SK-N-SH treated with all-trans-retinoic acid at 6 μM for 48 hours (cell line): ENCODE measurements at regions not wholly inside any gene's neighbourhood (a gene's known extent, or its start where the extent isn't known, plus 50 kb on each side); places are given as distances from the start of the nearest gene placed in this dataset.

Experiments
- ARNTL ChIP-seq: fragments of 450-650 bp; formaldehyde crosslinking; IDR thresholded peaks from 2 replicates; pipeline ENCODE4 v1.5.0; 2020; ENCODE audit warnings: low read depth, mild to moderate bottlenecking, moderate library complexity, borderline replicate concordance
- CREB5 ChIP-seq: fragments of 250-450 bp; sonication (Bioruptor Pico); IDR thresholded peaks from 2 replicates; pipeline ENCODE4 v1.5.1; 2020; ENCODE audit warnings: low read depth, mild to moderate bottlenecking, moderate library complexity
- CSDC2 ChIP-seq: fragments of 250-450 bp; sonication (Bioruptor Pico); IDR thresholded peaks from 2 replicates; pipeline ENCODE4 v1.5.0; 2020; ENCODE audit warnings: mild to moderate bottlenecking, moderate library complexity
- ESRRG ChIP-seq: fragments of 250-450 bp; sonication (Bioruptor Pico); IDR thresholded peaks from 2 replicates; pipeline ENCODE4 v1.6.1; 2021; ENCODE audit warnings: mild to moderate bottlenecking
- GLIS3 ChIP-seq: fragments of 250-450 bp; sonication (Bioruptor Pico); IDR thresholded peaks from 2 replicates; pipeline ENCODE4 v1.5.0; 2020; ENCODE audit warnings: mild to moderate bottlenecking, moderate library complexity
- ISL1 ChIP-seq: fragments of 250-450 bp; sonication (Bioruptor Pico); IDR thresholded peaks from 2 replicates; pipeline ENCODE4 v2.1.2; 2022; ENCODE audit warnings: mild to moderate bottlenecking, moderate library complexity
- OSR1 ChIP-seq: fragments of 250-450 bp; sonication (Bioruptor Pico); IDR thresholded peaks from 2 replicates; pipeline ENCODE4 v1.8.0; 2022; ENCODE audit warnings: moderate library complexity, mild to moderate bottlenecking, inconsistent platforms
- TOX ChIP-seq: fragments of 250-450 bp; sonication (Bioruptor Pico); IDR thresholded peaks from 2 replicates; pipeline ENCODE4 v1.8.0; 2021; ENCODE audit warnings: mild to moderate bottlenecking, moderate library complexity, borderline replicate concordance
- ZFP30 ChIP-seq: fragments of 450-650 bp; formaldehyde crosslinking; IDR thresholded peaks from 2 replicates; pipeline ENCODE4 v1.5.0; 2022; ENCODE audit warnings: mild to moderate bottlenecking, moderate library complexity
- ZNF565 ChIP-seq: fragments of 450-650 bp; formaldehyde crosslinking; conservative IDR thresholded peaks from 2 replicates; pipeline ENCODE4 v1.5.0; 2020; ENCODE audit warnings: low read depth, mild to moderate bottlenecking, moderate library complexity
- ZNF8 ChIP-seq: fragments of 450-650 bp; formaldehyde crosslinking; IDR thresholded peaks from 2 replicates; pipeline ENCODE4 v1.5.0; 2020; ENCODE audit warnings: mild to moderate bottlenecking, moderate library complexity
- TF ChIP-seq, protein P1 (sequence below): fragments of 250-450 bp; sonication (Bioruptor Pico); IDR thresholded peaks from 2 replicates; pipeline ENCODE4 v1.8.0; 2020; ENCODE audit warnings: mild to moderate bottlenecking, moderate library complexity, borderline replicate concordance

DNA sequence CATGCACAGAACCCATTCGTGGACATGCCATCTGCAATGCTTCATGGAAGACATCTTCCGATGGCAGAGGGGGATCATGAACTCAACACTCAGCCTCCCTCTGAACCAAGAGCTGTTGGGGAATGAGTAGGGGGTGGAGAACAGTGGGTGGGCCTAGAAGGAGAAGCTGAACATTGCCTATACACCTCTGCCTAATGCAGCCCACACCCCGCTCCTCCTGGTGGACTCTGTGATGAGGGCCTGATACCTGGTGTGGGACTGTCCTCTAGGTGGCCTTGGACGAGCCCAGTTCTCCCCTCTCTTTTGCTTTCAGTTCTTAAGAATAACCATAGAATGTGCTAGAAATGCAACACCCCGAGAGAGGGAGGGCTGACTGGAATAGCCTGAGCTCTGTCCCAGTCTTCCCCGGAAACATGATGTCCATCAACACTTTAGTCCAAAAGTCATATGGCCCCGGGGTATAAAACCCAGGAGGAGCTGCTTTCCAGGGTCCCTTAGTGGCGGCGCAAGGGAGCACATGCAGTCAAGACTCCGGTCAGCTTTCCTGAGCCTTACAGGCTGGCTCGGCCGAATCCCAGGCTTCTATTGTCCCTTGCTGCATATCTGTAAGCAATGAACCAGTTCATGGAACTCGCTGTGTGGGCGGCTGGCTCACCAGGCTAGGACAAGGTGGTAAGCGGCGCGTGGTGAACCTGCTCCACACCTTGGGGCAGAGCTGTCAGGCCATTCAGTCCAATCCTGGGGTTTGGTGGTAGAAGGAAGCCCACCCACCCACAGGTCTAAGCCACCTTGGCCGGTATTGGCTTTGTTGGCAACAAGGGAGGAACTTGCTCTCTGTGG, 216.9 kb downstream of the CTTN start:
- TF ChIP-seq GLIS3 (CRISPR knock-in tag) (no peak), TOX (CRISPR knock-in tag) (no peak), ZNF8 (CRISPR knock-in tag) (no peak), OSR1 (CRISPR knock-in tag) (no peak), ZFP30 (CRISPR knock-in tag) (no peak), CREB5 (CRISPR knock-in tag) (no peak), ZNF565 (CRISPR knock-in tag) (no peak), ARNTL (CRISPR knock-in tag) (no peak), ESRRG (CRISPR knock-in tag) (no peak), ISL1 (CRISPR knock-in tag) (no peak), CSDC2 (CRISPR knock-in tag) (no peak)
- TF ChIP-seq, protein P1, sequence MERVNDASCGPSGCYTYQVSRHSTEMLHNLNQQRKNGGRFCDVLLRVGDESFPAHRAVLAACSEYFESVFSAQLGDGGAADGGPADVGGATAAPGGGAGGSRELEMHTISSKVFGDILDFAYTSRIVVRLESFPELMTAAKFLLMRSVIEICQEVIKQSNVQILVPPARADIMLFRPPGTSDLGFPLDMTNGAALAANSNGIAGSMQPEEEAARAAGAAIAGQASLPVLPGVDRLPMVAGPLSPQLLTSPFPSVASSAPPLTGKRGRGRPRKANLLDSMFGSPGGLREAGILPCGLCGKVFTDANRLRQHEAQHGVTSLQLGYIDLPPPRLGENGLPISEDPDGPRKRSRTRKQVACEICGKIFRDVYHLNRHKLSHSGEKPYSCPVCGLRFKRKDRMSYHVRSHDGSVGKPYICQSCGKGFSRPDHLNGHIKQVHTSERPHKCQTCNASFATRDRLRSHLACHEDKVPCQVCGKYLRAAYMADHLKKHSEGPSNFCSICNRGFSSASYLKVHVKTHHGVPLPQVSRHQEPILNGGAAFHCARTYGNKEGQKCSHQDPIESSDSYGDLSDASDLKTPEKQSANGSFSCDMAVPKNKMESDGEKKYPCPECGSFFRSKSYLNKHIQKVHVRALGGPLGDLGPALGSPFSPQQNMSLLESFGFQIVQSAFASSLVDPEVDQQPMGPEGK, result no peak
